RWPE2 (cell line): ENCODE measurements at regions not wholly inside any gene's neighbourhood (a gene's known extent, or its start where the extent isn't known, plus 50 kb on each side); places are given as distances from the start of the nearest gene placed in this dataset.
"Not testable (repeated sequence)": the region's sequence is repeated elsewhere in the genome, so short reads cannot be mapped to it uniquely, and the experiment has no call there.

Experiments used
- ATAC-seq: fragments of 200-7000 bp; cut with Tn5 transposase; 3 replicates; pipeline ENCODE4 v1.9.1; 2021; ENCODE audit warnings: low read depth
- DNase-seq: peaks from one replicate; pipeline ENCODE4 v3.0.0-alpha.2; 2020; ENCODE audit warnings: low spot score
- H3K27ac ChIP-seq: fragments of 450-650 bp; 2 replicates; pipeline ENCODE4 v1.5.1; 2017; ENCODE audit warnings: mild to moderate bottlenecking; ENCODE audit not compliant: poor library complexity, severe bottlenecking
- H3K27me3 ChIP-seq: fragments of 250-450 bp; sonication (Bioruptor Pico); 2 replicates; pipeline ENCODE4 v1.5.1; 2021; ENCODE audit warnings: mild to moderate bottlenecking, moderate library complexity; ENCODE audit not compliant: insufficient read depth, poor library complexity, severe bottlenecking
- H3K36me3 ChIP-seq: fragments of 250-450 bp; sonication (Bioruptor Pico); 2 replicates; pipeline ENCODE4 v1.5.1; 2020; ENCODE audit warnings: low read depth, mild to moderate bottlenecking, moderate library complexity
- H3K4me1 ChIP-seq: fragments of 250-450 bp; sonication (Bioruptor Pico); 2 replicates; pipeline ENCODE4 v1.5.1; 2021; ENCODE audit warnings: mild to moderate bottlenecking, moderate library complexity; ENCODE audit not compliant: insufficient read depth, poor library complexity, severe bottlenecking
- H3K4me3 ChIP-seq: fragments of 250-450 bp; sonication (Bioruptor Pico); 2 replicates; pipeline ENCODE4 v1.5.1; 2021; ENCODE audit warnings: mild to moderate bottlenecking, moderate library complexity; ENCODE audit not compliant: severe bottlenecking
- H3K9me3 ChIP-seq: fragments of 250-450 bp; sonication (Bioruptor Pico); 2 replicates; pipeline ENCODE4 v1.5.1; 2021; ENCODE audit warnings: mild to moderate bottlenecking, moderate library complexity; ENCODE audit not compliant: severe bottlenecking
- TF ChIP-seq, protein P1 (sequence below): fragments of 450-650 bp; IDR thresholded peaks from one replicate; pipeline ENCODE4 v1.5.1; 2017; ENCODE audit warnings: mild to moderate bottlenecking, moderate library complexity; ENCODE audit not compliant: poor library complexity, severe bottlenecking

DNA sequence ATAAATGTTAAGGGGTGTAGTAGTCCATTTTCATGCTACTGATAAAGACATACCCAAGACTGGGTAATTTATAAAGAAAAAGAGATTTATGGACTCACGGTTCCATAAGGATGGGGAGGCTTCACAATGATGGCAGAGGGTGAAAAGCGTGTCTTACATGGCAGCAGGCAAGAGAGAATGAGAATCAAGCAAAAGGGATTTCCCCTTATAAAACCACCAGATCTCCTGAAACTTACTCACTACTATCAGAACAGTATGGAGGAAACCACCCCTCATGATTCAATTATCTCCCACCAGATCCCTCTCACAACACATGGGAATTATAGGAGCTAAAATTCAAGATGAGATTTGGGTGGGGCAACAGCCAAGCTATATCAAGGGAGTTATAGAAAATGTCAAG is 329.2 kb downstream of the DTHD1 start:
- H3K4me3 ChIP-seq: no peak overlapping the region
- H3K36me3 ChIP-seq: no peaks in the 10 kb centered on the region
- no peaks in the 10 kb centered on the region for H3K9me3 ChIP-seq
- ATAC-seq (no peak), DNase-seq (no peak)
- TF ChIP-seq, protein P1, sequence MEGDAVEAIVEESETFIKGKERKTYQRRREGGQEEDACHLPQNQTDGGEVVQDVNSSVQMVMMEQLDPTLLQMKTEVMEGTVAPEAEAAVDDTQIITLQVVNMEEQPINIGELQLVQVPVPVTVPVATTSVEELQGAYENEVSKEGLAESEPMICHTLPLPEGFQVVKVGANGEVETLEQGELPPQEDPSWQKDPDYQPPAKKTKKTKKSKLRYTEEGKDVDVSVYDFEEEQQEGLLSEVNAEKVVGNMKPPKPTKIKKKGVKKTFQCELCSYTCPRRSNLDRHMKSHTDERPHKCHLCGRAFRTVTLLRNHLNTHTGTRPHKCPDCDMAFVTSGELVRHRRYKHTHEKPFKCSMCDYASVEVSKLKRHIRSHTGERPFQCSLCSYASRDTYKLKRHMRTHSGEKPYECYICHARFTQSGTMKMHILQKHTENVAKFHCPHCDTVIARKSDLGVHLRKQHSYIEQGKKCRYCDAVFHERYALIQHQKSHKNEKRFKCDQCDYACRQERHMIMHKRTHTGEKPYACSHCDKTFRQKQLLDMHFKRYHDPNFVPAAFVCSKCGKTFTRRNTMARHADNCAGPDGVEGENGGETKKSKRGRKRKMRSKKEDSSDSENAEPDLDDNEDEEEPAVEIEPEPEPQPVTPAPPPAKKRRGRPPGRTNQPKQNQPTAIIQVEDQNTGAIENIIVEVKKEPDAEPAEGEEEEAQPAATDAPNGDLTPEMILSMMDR: no peak
- no peaks in the 10 kb centered on the region for H3K4me1 ChIP-seq
- no peaks in the 10 kb centered on the region for H3K27me3 ChIP-seq
- H3K27ac ChIP-seq: no peak overlapping the region

- H3K4me1 ChIP-seq, ATAC-seq, H3K9me3 ChIP-seq, H3K36me3 ChIP-seq, DNase-seq, H3K27ac ChIP-seq, H3K27me3 ChIP-seq, H3K4me3 ChIP-seq: not testable (repeated sequence)
Observed at GRCh38 chr4:36613142-36613541, 331.7 kb downstream of the DTHD1 start.

DNA sequence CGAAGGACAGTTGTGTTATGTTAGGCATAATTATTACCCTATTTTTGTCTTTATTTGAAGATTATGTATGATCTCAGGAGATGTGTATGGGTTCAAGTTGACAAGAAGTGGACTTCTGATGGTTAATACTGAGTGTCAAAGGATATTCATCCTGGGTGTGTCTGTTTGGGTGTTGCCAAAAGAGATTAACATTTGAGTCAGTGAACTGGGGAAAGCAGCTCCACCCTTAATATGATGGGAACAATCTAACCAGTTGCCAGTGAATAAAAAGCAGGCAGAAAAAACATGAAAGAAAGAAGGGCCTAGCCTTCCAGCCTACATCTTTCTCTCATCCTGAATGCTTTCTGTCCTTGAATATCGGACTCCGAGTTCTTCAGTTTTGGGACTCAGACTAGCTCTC is 332.6 kb downstream of the DTHD1 start:
- no peak for ATAC-seq
- no peaks in the 10 kb centered on the region for H3K9me3 ChIP-seq
- H3K27ac ChIP-seq: no peak overlapping the region
- no peaks in the 10 kb centered on the region for H3K27me3 ChIP-seq
- TF ChIP-seq, protein P1: no peak
- no peak overlapping the region for H3K4me3 ChIP-seq
- no peaks in the 10 kb centered on the region for H3K36me3 ChIP-seq
- H3K4me1 ChIP-seq: no peaks in the 10 kb centered on the region
- no peak for DNase-seq

DNA sequence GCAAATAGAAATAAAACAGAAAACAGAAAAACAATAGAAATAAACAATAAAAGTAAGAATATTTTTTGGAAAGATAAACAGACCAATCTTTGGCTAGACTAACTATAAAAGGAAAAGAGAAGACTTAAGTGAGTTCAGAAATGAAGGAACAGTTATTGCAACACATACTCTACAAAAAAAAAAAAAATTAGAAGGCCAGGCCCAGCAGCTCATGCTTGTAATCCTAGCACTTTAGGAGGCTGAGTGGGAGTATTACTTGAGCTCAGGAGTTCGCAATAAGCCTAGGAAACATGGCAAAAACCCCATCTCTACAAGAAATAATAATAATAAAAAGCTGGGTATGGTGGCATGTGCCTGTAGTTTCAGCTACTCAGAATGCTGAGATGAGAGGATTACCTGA is 336.7 kb downstream of the DTHD1 start:
- no peaks in the 10 kb centered on the region for H3K9me3 ChIP-seq
- no peak overlapping the region for H3K27ac ChIP-seq
- no peaks in the 10 kb centered on the region for H3K36me3 ChIP-seq
- H3K4me1 ChIP-seq: no peaks in the 10 kb centered on the region
- DNase-seq (no peak), ATAC-seq (no peak)
- H3K27me3 ChIP-seq: no peaks in the 10 kb centered on the region
- H3K4me3 ChIP-seq: no peak overlapping the region
- TF ChIP-seq, protein P1: no peak

DNA sequence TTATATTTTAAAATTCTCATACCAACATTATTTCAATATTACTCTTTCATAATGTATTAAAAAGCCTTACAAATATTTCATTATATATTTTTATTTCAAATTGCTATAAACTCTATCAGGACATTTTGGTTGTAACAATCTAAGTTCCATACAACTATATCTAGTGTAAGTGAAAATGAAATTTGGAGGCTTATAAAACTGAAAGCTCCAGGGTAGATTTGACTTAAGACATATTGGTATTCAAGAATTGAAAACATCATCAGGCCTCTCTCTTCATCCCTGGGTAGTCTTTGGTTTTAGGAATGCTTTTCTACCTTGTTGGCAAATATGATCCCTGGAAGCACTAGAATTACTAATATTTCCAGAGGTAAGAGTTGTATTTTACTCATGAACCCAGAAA is 342.6 kb downstream of the DTHD1 start:
- DNase-seq (no peak), ATAC-seq (no peak)
- Histone ChIP-seq H3K27me3 (no peaks in the 10 kb centered on the region), H3K27ac (no peak overlapping the region), H3K4me1 (no peaks in the 10 kb centered on the region), H3K9me3 (no peaks in the 10 kb centered on the region), H3K4me3 (no peak overlapping the region), H3K36me3 (no peaks in the 10 kb centered on the region)
- TF ChIP-seq, protein P1: no peak
